H1 (cell line): ENCODE measurements at regions not wholly inside any gene's neighbourhood (a gene's known extent, or its start where the extent isn't known, plus 50 kb on each side); places are given as distances from the start of the nearest gene placed in this dataset.

Source experiments
- CTCF ChIA-PET: fragments of 300-600 bp; sonication (Branson Sonifier 250); formaldehyde crosslinking; loops from one replicate; lab custom pipeline; 2021; ENCODE audit not compliant: partially characterized antibody; lab: Charles Lee
- POLR2A ChIA-PET: fragments of 300-600 bp; sonication (Branson Sonifier 250); formaldehyde crosslinking; loops from one replicate; lab custom pipeline; 2021; ENCODE audit warnings: inconsistent platforms; ENCODE audit not compliant: partially characterized antibody; lab: Charles Lee
- DNase-seq, 2 experiments: peaks; one replicate each; pipeline versions ENCODE4 v3.0.0 to v3.0.0-alpha.2; 2010 to 2022; ENCODE audit warnings: low spot score in 2 of 2, low read depth in 1 of 2, mixed read lengths in 1 of 2
- FAIRE-seq: peaks from 2 replicates; lab custom pipeline; 2011; peaks lifted over from hg19 to GRCh38; lab: Jason Lieb, UNC
- H2AFZ ChIP-seq: 2 replicates; pipeline ENCODE4 v1.8.1; 2012; ENCODE audit warnings: low read length, inconsistent platforms
- H2AK5ac ChIP-seq: 2 replicates; pipeline ENCODE4 v1.6.1; 2013; ENCODE audit warnings: low read depth, low read length
- H2BK120ac ChIP-seq: replicated peaks from 2 replicates; pipeline ENCODE3; 2013; ENCODE audit warnings: low read depth, low read length, inconsistent platforms
- H2BK12ac ChIP-seq: 2 replicates; pipeline ENCODE4 v1.6.1; 2013; ENCODE audit warnings: low read depth, low read length
- H2BK15ac ChIP-seq: 2 replicates; pipeline ENCODE4 v1.6.1; 2013; ENCODE audit warnings: low read length
- H2BK20ac ChIP-seq: 2 replicates; pipeline ENCODE4 v1.6.1; 2013; ENCODE audit warnings: low read length
- H2BK5ac ChIP-seq: 2 replicates; pipeline ENCODE4 v1.6.1; 2013; ENCODE audit warnings: low read depth, low read length
- H3K14ac ChIP-seq: 2 replicates; pipeline ENCODE4 v1.6.1; 2013; ENCODE audit warnings: inconsistent platforms; ENCODE audit not compliant: insufficient read length
- H3K18ac ChIP-seq: 2 replicates; pipeline ENCODE4 v1.6.1; 2013; ENCODE audit warnings: low read length; ENCODE audit errors: extremely low read depth
- H3K23ac ChIP-seq: 2 replicates; pipeline ENCODE4 v1.6.1; 2013; ENCODE audit warnings: inconsistent platforms; ENCODE audit not compliant: insufficient read length
- H3K23me2 ChIP-seq: 2 replicates; pipeline ENCODE4 v1.6.1; 2013; ENCODE audit warnings: low read depth, low read length
- H3K27ac ChIP-seq: 2 replicates; pipeline ENCODE4 v1.6.1; 2011; ENCODE audit warnings: low read depth, low read length, inconsistent platforms
- H3K27me3 ChIP-seq, 4 experiments: replicated peaks in 1 of 4; 1 replicate in 1 of 4; 2 replicates in 3 of 4; pipeline versions ENCODE4 v1.6.1 to v1.8.1; 2011 to 2013; ENCODE audit warnings: low read length in 3 of 4, mild to moderate bottlenecking in 3 of 4, inconsistent platforms in 2 of 4, mixed read lengths in 2 of 4, moderate library complexity in 1 of 4; ENCODE audit not compliant: control insufficient read depth in 3 of 4, insufficient read depth in 3 of 4; ENCODE audit errors: extremely low read depth in 1 of 4
- H3K36me3 ChIP-seq, 4 experiments: 2 replicates each; pipeline versions ENCODE4 v1.6.1 to v1.8.1; 2011 to 2013; ENCODE audit warnings: mild to moderate bottlenecking in 4 of 4, low read length in 3 of 4, moderate library complexity in 2 of 4, control low read depth in 1 of 4, inconsistent platforms in 1 of 4; ENCODE audit not compliant: insufficient read depth in 4 of 4, control insufficient read depth in 2 of 4
- H3K4ac ChIP-seq: replicated peaks from 2 replicates; pipeline ENCODE3; 2013; ENCODE audit warnings: low read length, low read depth, mixed read lengths, inconsistent platforms; ENCODE audit not compliant: insufficient read length
- H3K4me1 ChIP-seq, 4 experiments: replicated peaks in 1 of 4; 1 replicate in 1 of 4; 2 replicates in 3 of 4; pipeline versions ENCODE4 v1.6.1 to v1.8.1; 2011 to 2013; ENCODE audit warnings: low read length in 3 of 4, inconsistent platforms in 2 of 4, mixed read lengths in 1 of 4; ENCODE audit not compliant: insufficient read depth in 4 of 4, control insufficient read depth in 3 of 4
- H3K4me2 ChIP-seq, 2 experiments: 2 replicates each; pipeline versions ENCODE4 v1.6.1 to v1.8.1; 2011 to 2013; ENCODE audit warnings: low read depth in 2 of 2, low read length in 2 of 2, control low read depth in 1 of 2, inconsistent platforms in 1 of 2, mild to moderate bottlenecking in 1 of 2; ENCODE audit not compliant: insufficient read depth in 1 of 2
- H3K4me3 ChIP-seq, 4 experiments: fragments of 200-600, 300-600 bp in 1 of 4; sonication (generic), shearing (Covaris generic), sonication (Bioruptor Twin) in 1 of 4; 2 replicates each; pipeline versions ENCODE4 v1.5.1 to v1.8.1; 2011 to 2016; ENCODE audit warnings: low read length in 4 of 4, low read depth in 3 of 4, control low read depth in 2 of 4, inconsistent platforms in 2 of 4, mild to moderate bottlenecking in 2 of 4, mixed read lengths in 1 of 4, moderate library complexity in 1 of 4; ENCODE audit not compliant: insufficient read depth in 2 of 4; ENCODE audit errors: extremely low read depth in 1 of 4
- H3K56ac ChIP-seq: replicated peaks from 2 replicates; pipeline ENCODE3; 2013; ENCODE audit warnings: low read depth, mild to moderate bottlenecking, mixed read lengths, low read length, inconsistent platforms; ENCODE audit not compliant: insufficient read length
- H3K79me1 ChIP-seq: 2 replicates; pipeline ENCODE4 v1.6.1; 2013; ENCODE audit warnings: low read depth, low read length, control low read depth
- H3K79me2 ChIP-seq, 2 experiments: 2 replicates each; pipeline versions ENCODE4 v1.6.1 to v1.8.1; 2012 to 2013; ENCODE audit warnings: low read length in 2 of 2, mild to moderate bottlenecking in 2 of 2, inconsistent platforms in 1 of 2; ENCODE audit not compliant: insufficient read depth in 2 of 2, control insufficient read depth in 1 of 2
- H3K9ac ChIP-seq, 4 experiments: replicated peaks in 1 of 4; 1 replicate in 1 of 4; 2 replicates in 3 of 4; pipeline versions ENCODE4 v1.6.1 to v1.8.1; 2011 to 2013; ENCODE audit warnings: low read depth in 3 of 4, low read length in 3 of 4, control low read depth in 2 of 4, mild to moderate bottlenecking in 2 of 4, moderate library complexity in 2 of 4, inconsistent platforms in 1 of 4; ENCODE audit errors: extremely low read depth in 1 of 4
- H3K9me3 ChIP-seq, 2 experiments: 2 replicates each; pipeline versions ENCODE4 v1.6.1 to v1.8.1; 2012 to 2013; ENCODE audit warnings: mild to moderate bottlenecking in 2 of 2, moderate library complexity in 2 of 2, control low read depth in 1 of 2, inconsistent platforms in 1 of 2, low read depth in 1 of 2, low read length in 1 of 2, mixed read lengths in 1 of 2; ENCODE audit not compliant: insufficient read depth in 2 of 2
- H4K20me1 ChIP-seq, 2 experiments: replicated peaks in 1 of 2; 2 replicates each; pipeline versions ENCODE3 to v1.8.1; 2011 to 2013; ENCODE audit warnings: inconsistent platforms in 2 of 2, low read length in 2 of 2, mild to moderate bottlenecking in 1 of 2; ENCODE audit not compliant: insufficient read depth in 2 of 2, control insufficient read depth in 1 of 2
- H4K5ac ChIP-seq: 2 replicates; pipeline ENCODE4 v1.6.1; 2013; ENCODE audit warnings: low read length, low read depth, mixed read lengths, inconsistent platforms; ENCODE audit not compliant: insufficient read length
- H4K8ac ChIP-seq: 2 replicates; pipeline ENCODE4 v1.8.0; 2013; ENCODE audit warnings: mild to moderate bottlenecking, moderate library complexity, low read length, inconsistent platforms; ENCODE audit not compliant: insufficient read depth; ENCODE audit errors: extremely low read depth
- H4K91ac ChIP-seq: replicated peaks from 2 replicates; pipeline ENCODE3; 2013; ENCODE audit warnings: low read length, mixed read lengths, inconsistent platforms; ENCODE audit not compliant: insufficient read length
- ASH2L ChIP-seq: fragments of 200-600, 300-600 bp; sonication (generic); IDR thresholded peaks from one replicate; pipeline ENCODE4 v1.7.1; 2017; ENCODE audit warnings: low read length
- BRCA1 ChIP-seq: IDR thresholded peaks from 2 replicates; pipeline ENCODE4 v1.6.1; 2012; ENCODE audit warnings: low read depth, low read length, improper control_type of control experiment
- CEBPB ChIP-seq: IDR thresholded peaks from 2 replicates; pipeline ENCODE4 v1.6.1; 2012; ENCODE audit warnings: low read depth, low read length
- FOSL1 ChIP-seq: IDR thresholded peaks from 2 replicates; pipeline ENCODE4 v1.6.1; 2011; ENCODE audit warnings: mild to moderate bottlenecking, low read depth, low read length, moderate library complexity; ENCODE audit not compliant: insufficient read depth
- SP1 ChIP-seq: IDR thresholded peaks from 2 replicates; pipeline ENCODE4 v1.6.1; 2011; ENCODE audit warnings: low read depth, low read length
- TAF1 ChIP-seq: IDR thresholded peaks from 2 replicates; pipeline ENCODE4 v1.6.1; 2011; ENCODE audit warnings: mild to moderate bottlenecking, low read depth, low read length
- WGBS, 2 experiments: shearing (Covaris generic) in 1 of 2; methylation state at CpG; one replicate each; pipeline versions ENCODE4 v1.1.6 to v1.1.7; 2013 to 2015; ENCODE audit warnings: low lambda C conversion rate in 2 of 2, mixed read lengths in 2 of 2, inconsistent platforms in 1 of 2, low coverage in 1 of 2, missing lambda C conversion rate in 1 of 2; ENCODE audit not compliant: insufficient replicate concordance in 2 of 2, insufficient coverage in 1 of 2, insufficient read length in 1 of 2; ENCODE audit errors: extremely low coverage in 1 of 2, missing lambda C conversion rate in 1 of 2; 5-methylcytosine and 5-hydroxymethylcytosine counted together

GRCh38 chr2:70388813-70389212 lies 86.9 kb upstream of the FAM136A start:
- no peak overlapping the region for H2BK12ac ChIP-seq
- no peak overlapping the region; the same call in 1 of the 2 replicates for H4K8ac ChIP-seq
- H2AK5ac ChIP-seq = no peak overlapping the region
- H4K91ac ChIP-seq = no peak overlapping the region
- DNase-seq (no peak), FAIRE-seq (no peak)
- H2BK15ac ChIP-seq = no peak overlapping the region
- H4K5ac ChIP-seq = no peak overlapping the region
- H3K79me2 ChIP-seq = peaks cover 0 to 2% of the 10 kb centered on the region in 2 experiments; a peak in 1 of 4 replicates
- H3K27ac ChIP-seq = no peak overlapping the region
- POLR2A ChIA-PET = no interaction called here
- no peak overlapping the region for H3K23ac ChIP-seq
- WGBS, 2 experiments = 84% methylated on average over 5 of the region's 5 CpGs; no CpG with 5 or more reads in 1 of the 2 experiments
- H3K18ac ChIP-seq = no peak overlapping the region
- no peak overlapping the region for H2AFZ ChIP-seq
- CTCF ChIA-PET = interaction anchor here (1.1 to 6.7 kb wide), 5 partner anchors 9 to 256 kb away, joined by 3 to 28 read pairs (median 5); partner anchors contain the start of gene FAM136A
- no peak overlapping the region for H2BK5ac ChIP-seq
- peaks cover 0 to 5% (median 0%) of the 10 kb centered on the region in 4 experiments; a peak in 3 of 7 replicates for H3K27me3 ChIP-seq
- H3K9ac ChIP-seq = no peak overlapping the region
- no peak overlapping the region for H2BK120ac ChIP-seq
- H3K4me2 ChIP-seq = no peak overlapping the region
- no peaks in the 10 kb centered on the region for H3K36me3 ChIP-seq
- H3K23me2 ChIP-seq = no peaks in the 10 kb centered on the region
- no peaks in the 10 kb centered on the region for H3K4me1 ChIP-seq
- H4K20me1 ChIP-seq = no peaks in the 10 kb centered on the region
- no peak overlapping the region for H3K4me3 ChIP-seq
- no peak overlapping the region for H3K56ac ChIP-seq
- H3K79me1 ChIP-seq = no peaks in the 10 kb centered on the region
- no peak overlapping the region for H3K4ac ChIP-seq
- no peak overlapping the region for H2BK20ac ChIP-seq
- TF ChIP-seq BRCA1 = no peak
- TF ChIP-seq TAF1 = no peak
- TF ChIP-seq SP1 = no peak
- TF ChIP-seq FOSL1 = no peak
- no peak for TF ChIP-seq CEBPB
- TF ChIP-seq ASH2L = no peak
- H3K14ac ChIP-seq = no peak overlapping the region
- H3K9me3 ChIP-seq = no peaks in the 10 kb centered on the region
